ENCODE measurements at regions not wholly inside any gene's neighbourhood (a gene's known extent, or its start where the extent isn't known, plus 50 kb on each side); places are given as distances from the start of the nearest gene placed in this dataset.

GRCh38 chr2:225889452-225889851, 489.9 kb downstream of the NYAP2 start (continued):
- TF ChIP-seq LRRFIP1 (CRISPR knock-in tag; conservative IDR thresholded peaks at IDR 0.05) (no peak), ZNF24 (IDR thresholded peaks at IDR 0.05) (0 out of 2 replicates have a peak, but pooled peaks have one; percentile 29), HCFC1 (IDR thresholded peaks at IDR 0.05; ENCODE audit: low read depth, low read length) (no peak), ZNF329 (CRISPR knock-in tag; IDR thresholded peaks at IDR 0.05; ENCODE audit: low read depth) (no peak), IKZF1 (IDR thresholded peaks at IDR 0.05) (no peak), SOX13 (IDR thresholded peaks at IDR 0.05) (no peak), SOX13 (CRISPR knock-in tag; conservative IDR thresholded peaks at IDR 0.05 in 1 of 2, IDR thresholded peaks at IDR 0.05 in 1 of 2) (0 out of 4 replicates have a peak, but pooled peaks of 1 of the 2 experiments have one; percentile 24), PAXIP1 (CRISPR knock-in tag; conservative IDR thresholded peaks at IDR 0.05) (no peak), ETV6 (CRISPR knock-in tag; conservative IDR thresholded peaks at IDR 0.05) (no peak), CEBPB (IDR thresholded peaks at IDR 0.05; ENCODE audit: borderline replicate concordance, low read depth, low read length) (peak; percentile 92), ZC3H13 (CRISPR knock-in tag; IDR thresholded peaks at IDR 0.05) (no peak), NCOA2 (CRISPR knock-in tag; IDR thresholded peaks at IDR 0.05) (peak; percentile 31; the same call in 1 of the 2 replicates), ZSCAN9 (CRISPR knock-in tag; IDR thresholded peaks at IDR 0.05; ENCODE audit: borderline replicate concordance) (no peak), EP300 (IDR thresholded peaks at IDR 0.05; ENCODE audit: low read depth in 2 of 2, low read length in 2 of 2) (peak in 1 of 2 experiments; percentile 49; a peak in 1 of 4 replicates), EP300 (CRISPR knock-in tag; IDR thresholded peaks at IDR 0.05; ENCODE audit: borderline replicate concordance) (no peak), ZGPAT (CRISPR knock-in tag; IDR thresholded peaks at IDR 0.05) (peak; percentile 50; the same call in 1 of the 2 replicates), ZBTB25 (CRISPR knock-in tag; IDR thresholded peaks at IDR 0.05) (0 out of 2 replicates have a peak, but pooled peaks have one; percentile 21), ZNF501 (CRISPR knock-in tag; IDR thresholded peaks at IDR 0.05) (no peak), ZNF557 (CRISPR knock-in tag; IDR thresholded peaks at IDR 0.05) (no peak), ZBTB33 (CRISPR knock-in tag; IDR thresholded peaks at IDR 0.05) (no peak), EZH2 (conservative IDR thresholded peaks at IDR 0.05; ENCODE audit: low read depth, low read length) (no peak)
